ENCODE measurements at regions not wholly inside any gene's neighbourhood (a gene's known extent, or its start where the extent isn't known, plus 50 kb on each side); places are given as distances from the start of the nearest gene placed in this dataset.
"Not testable (repeated sequence)": the region's sequence is repeated elsewhere in the genome, so short reads cannot be mapped to it uniquely, and the experiment has no call there.

- no peak for DNase-seq
Measured at GRCh38 chr10:131567279-131568162, 256.0 kb upstream of the TCERG1L start.

DNA sequence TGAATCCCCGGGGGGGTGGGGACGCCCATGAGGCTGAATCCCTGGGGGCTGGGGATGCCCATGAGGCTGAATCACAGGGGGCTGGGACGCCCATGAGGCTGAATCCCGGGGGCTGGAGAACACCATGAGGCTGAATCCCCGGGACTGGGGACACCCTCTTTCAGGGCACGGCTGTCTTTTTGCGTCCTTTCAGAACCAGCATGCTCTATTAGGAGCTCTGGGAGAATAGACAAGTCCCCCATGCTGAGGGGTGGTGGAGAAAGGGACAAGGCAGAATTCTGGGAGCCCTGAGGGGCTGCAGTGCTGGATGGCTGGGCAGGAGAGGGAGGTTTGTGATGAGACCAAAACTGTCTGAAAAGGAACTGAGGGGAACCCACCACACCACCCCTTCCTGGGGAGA is 257.3 kb upstream of the TCERG1L start:
- no peak for DNase-seq

- peak; percentile 28 for DNase-seq
Measured at GRCh38 chr10:131569851-131570715, 258.6 kb upstream of the TCERG1L start.

DNA sequence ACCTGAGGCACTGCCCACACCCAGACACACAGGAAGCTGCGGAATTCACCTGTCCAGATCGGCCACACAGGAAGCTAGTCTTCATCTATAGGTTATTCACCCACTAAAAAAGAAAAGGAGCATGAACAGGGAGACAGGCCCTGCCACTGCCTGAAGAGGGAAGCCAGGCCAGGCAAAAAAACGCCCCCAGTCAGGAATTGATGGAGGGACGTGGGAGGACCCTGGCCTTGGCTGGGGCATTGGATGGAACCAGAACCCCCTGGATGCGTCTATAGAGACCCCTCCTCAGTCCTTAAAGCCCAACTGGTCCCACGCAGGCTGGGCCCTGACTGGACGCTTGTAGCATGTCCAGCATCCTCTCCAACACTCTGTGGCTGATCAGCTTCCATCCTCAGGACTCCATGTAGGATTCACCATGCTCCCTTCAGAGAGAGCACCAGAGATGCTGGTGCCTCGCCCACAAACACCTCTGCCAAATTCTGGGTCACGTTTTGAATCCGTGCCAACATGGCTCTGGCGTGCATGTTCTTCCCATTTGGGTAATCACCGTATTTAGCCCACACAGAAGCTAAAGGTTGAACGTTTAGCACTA is 259.3 kb upstream of the TCERG1L start:
- DNase-seq: no peak

DNA sequence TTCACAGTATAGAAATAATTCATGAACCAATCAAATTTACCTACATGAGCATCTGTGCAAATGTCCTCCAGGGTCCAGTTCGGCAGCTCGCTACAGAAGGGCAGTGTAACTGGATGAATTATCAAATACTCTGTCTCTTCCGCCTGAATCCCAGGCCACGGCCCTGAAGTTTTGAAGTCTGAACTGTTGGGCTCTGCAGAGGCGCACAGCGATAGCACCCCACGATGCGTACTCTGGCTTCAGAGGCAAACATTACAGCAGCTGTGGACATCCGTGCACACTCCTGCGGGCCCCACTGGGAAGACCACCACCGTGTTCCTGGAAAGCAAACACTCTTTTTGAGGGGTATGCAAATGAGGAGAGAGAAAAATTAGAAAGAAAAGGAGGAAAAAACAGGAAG is 259.8 kb upstream of the TCERG1L start:
- DNase-seq: no peak

DNA sequence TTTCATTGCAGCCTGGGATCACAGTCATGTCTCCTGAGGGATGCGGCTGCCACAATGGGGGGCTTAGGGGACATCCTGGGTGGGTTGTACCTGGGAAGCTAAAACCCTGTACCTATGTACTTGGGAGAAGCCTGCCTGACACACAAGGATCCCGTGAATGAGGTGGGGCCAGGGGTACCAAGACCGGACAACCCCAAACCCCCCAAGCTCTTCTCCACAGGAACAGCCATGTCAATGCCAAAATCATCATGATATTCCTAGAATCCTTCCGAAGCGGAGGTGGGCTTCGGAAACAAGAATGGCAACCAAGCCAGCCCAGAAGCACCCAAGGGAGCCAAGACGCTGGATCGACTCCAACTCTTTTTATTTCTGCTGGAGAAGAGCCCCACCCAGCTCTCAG is 260.3 kb upstream of the TCERG1L start:
- DNase-seq: no peak

GRCh38 chr10:131573256-131573655 is 261.7 kb upstream of the TCERG1L start:
- DNase-seq: no peak

GRCh38 chr10:131573707-131574106 is 262.2 kb upstream of the TCERG1L start:
- DNase-seq: no peak

DNA sequence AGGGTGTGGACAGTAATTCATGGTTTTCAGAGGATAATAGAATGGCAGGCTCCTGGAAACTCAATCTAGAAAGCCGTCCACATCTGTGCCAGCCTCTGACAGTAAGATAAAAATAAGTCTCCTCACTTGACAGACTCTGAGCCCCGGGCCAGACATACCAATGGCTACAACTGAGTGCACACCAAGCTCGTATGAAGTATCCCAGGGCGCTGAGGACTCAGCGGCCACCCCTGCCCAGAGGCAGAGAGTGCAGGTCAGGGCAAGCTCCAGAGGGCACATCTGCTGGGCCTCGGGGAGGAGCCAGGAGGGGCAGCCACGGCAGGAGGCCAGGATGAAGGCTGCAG is 262.8 kb upstream of the TCERG1L start:
- DNase-seq: no peak

GRCh38 chr10:131574707-131575430 is 263.3 kb upstream of the TCERG1L start:
- DNase-seq: no peak

- DNase-seq: no peak
Measured at GRCh38 chr10:131575877-131576276, 264.4 kb upstream of the TCERG1L start.

- DNase-seq: no peak
Measured at GRCh38 chr10:131576341-131577177, 265.0 kb upstream of the TCERG1L start.

GRCh38 chr10:131577178-131577555 is 265.6 kb upstream of the TCERG1L start:
- DNase-seq: no peak

GRCh38 chr10:131577786-131578471 is 266.4 kb upstream of the TCERG1L start:
- no peak for DNase-seq

DNA sequence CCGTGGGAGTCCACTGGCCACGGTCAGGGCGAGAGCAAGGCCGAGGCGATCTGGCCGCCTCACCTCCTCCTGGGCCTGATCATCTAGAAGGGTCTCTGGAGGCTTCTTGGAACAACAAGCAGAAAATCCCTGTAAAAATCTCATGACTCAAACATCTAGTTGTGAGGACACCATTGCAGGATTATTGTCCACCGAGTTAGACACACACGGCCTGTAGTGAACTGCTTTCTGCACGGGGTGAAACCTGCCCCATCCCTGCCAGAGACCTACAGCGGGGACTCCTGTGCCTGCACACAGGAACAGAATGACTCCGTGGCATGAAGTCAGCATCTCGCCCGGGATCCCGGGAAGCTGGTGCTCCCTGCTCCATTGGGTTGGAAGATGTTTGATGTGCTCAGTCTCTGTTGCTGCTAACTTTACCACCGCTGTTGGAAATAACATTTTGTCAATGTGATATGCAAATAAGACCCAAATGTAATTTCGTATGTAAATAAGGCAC is 267.0 kb upstream of the TCERG1L start:
- no peak for DNase-seq

- DNase-seq: no peak
Measured at GRCh38 chr10:131579251-131580071, 267.9 kb upstream of the TCERG1L start.

DNA sequence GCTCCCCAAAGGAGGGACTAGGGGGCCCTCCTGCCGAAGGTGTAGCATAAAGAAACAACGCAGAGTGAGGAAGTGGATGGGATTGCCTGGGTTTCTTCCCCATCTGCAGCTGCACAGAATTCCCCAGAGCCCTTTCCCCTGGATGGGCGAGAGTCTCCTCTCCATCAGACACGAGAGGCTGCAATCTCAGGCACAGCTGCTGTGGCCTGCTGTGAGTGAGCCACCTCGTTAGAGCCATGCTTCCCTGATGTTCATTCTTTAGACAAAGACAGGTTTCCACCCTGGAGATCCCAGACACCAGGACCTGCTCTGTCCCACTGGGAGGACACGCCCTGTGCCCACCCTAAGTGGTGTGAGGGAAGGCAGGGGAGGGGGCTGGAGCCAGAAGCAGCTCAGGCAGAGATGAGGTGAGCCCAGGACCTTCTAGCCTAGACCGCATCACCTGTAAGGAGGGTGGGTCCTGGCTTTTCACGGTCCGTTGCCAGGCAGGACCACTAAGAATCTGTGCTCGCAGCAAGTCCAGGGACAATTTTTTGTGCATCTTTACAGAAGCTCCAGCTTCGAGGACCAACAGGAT is 268.6 kb upstream of the TCERG1L start:
- no peak for DNase-seq

GRCh38 chr10:131580674-131581073 is 269.2 kb upstream of the TCERG1L start:
- DNase-seq: no peak

DNA sequence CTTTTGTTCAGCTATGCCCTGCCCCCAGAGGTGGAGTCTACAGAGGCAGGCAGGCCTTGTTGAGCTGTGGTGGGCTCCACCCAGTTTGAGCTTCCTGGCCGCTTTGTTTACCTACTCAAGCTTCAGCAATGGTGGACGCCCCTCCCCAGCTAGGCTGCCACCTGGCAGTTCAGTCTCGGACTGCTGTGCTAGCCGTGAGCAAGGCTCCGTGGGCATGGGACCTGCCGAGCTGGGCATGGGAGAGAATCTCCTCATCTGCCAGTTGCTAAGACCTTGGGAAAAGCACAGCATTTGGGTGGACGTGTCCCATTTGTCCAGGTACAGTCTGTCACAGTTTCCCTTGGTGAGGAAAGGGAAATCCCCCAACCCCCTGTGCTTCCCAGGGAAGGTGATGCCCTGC is 270.0 kb upstream of the TCERG1L start:
- DNase-seq: not testable (repeated sequence)

GRCh38 chr10:131584287-131584686 is 272.8 kb upstream of the TCERG1L start:
- no peak for DNase-seq

Data from stimulated activated CD8-positive, alpha-beta memory T cell treated with anti-CD3 and anti-CD28 coated beads, Interleukin-4, amount 100 ng/mL, for 48 hours (primary cell).